NB4 (cell line): ENCODE measurements at regions not wholly inside any gene's neighbourhood (a gene's known extent, or its start where the extent isn't known, plus 50 kb on each side); places are given as distances from the start of the nearest gene placed in this dataset.

Experiments
- CTCF ChIP-seq: IDR thresholded peaks from one replicate; pipeline ENCODE4 v1.5.1; 2012; ENCODE audit warnings: low read depth, low read length
- MAX ChIP-seq: IDR thresholded peaks from 2 replicates; pipeline ENCODE4 v1.6.1; 2011; ENCODE audit warnings: low read depth, low read length
- MYC ChIP-seq: IDR thresholded peaks from 2 replicates; pipeline ENCODE4 v1.6.1; 2011; ENCODE audit warnings: low read depth, low read length
- POLR2A ChIP-seq: IDR thresholded peaks from 2 replicates; pipeline ENCODE4 v1.6.1; 2011; ENCODE audit warnings: mild to moderate bottlenecking; ENCODE audit not compliant: insufficient read length; ENCODE audit errors: extremely low read depth

GRCh38 chr3:148004331-148004730, 595.2 kb downstream of the ZIC1 start:
- no peak for TF ChIP-seq CTCF
- no peak for TF ChIP-seq MAX
- no peak for TF ChIP-seq POLR2A
- no peak for TF ChIP-seq MYC
